ENCODE measurements at regions not wholly inside any gene's neighbourhood (a gene's known extent, or its start where the extent isn't known, plus 50 kb on each side); places are given as distances from the start of the nearest gene placed in this dataset.

DNA sequence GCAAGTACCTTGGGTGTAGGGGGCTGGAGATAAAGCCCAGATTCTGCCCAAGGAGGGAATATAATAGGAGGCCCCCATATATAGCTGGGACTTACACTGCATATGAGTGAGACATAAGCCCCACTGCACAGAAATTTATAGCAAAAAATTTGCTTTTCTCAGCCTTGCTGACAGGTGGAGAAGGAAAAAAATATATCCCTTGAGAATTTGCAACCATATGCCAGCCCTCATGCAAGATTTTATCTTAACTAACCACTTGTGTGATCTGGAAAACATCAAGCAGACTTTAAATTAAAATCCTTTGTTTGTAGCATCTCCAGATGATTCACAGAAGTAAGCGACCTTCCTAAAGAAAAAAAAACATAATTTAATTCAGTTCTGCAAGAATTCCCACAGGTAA, 288.2 kb downstream of the BCL2 start:
- FAIRE-seq (no peak), DNase-seq (no peak)
- no peaks in the 10 kb centered on the region for H3K4me1 ChIP-seq (ENCODE audit: control insufficient read depth in 2 of 3, insufficient read depth in 2 of 3, low read depth in 1 of 3, low read length in 3 of 3)
- no peak overlapping the region for H3K27ac ChIP-seq (ENCODE audit: low read depth in 2 of 2, low read length in 2 of 2)
- H3K9ac ChIP-seq (ENCODE audit: low read length in 3 of 3) = no peak overlapping the region
- no peaks in the 10 kb centered on the region for H3K9me3 ChIP-seq (ENCODE audit: control insufficient read depth in 2 of 3, insufficient read depth in 1 of 3, low read length in 3 of 3)
- TF ChIP-seq, protein P1, sequence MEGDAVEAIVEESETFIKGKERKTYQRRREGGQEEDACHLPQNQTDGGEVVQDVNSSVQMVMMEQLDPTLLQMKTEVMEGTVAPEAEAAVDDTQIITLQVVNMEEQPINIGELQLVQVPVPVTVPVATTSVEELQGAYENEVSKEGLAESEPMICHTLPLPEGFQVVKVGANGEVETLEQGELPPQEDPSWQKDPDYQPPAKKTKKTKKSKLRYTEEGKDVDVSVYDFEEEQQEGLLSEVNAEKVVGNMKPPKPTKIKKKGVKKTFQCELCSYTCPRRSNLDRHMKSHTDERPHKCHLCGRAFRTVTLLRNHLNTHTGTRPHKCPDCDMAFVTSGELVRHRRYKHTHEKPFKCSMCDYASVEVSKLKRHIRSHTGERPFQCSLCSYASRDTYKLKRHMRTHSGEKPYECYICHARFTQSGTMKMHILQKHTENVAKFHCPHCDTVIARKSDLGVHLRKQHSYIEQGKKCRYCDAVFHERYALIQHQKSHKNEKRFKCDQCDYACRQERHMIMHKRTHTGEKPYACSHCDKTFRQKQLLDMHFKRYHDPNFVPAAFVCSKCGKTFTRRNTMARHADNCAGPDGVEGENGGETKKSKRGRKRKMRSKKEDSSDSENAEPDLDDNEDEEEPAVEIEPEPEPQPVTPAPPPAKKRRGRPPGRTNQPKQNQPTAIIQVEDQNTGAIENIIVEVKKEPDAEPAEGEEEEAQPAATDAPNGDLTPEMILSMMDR (IDR thresholded peaks at IDR 0.05; ENCODE audit: borderline replicate concordance, extremely low read depth, insufficient read depth) = no peak
- intact Hi-C loops (cut with DNase I) = no loop called here
- no peaks in the 10 kb centered on the region for H3K36me3 ChIP-seq (ENCODE audit: control insufficient read depth in 2 of 3, insufficient read depth in 3 of 3, low read length in 3 of 3)
- no peak overlapping the region for H3K4me3 ChIP-seq (ENCODE audit: low read length in 3 of 3)
- no peaks in the 10 kb centered on the region for H3K27me3 ChIP-seq (ENCODE audit: control insufficient read depth, insufficient read depth, low read length)
